ENCODE measurements at regions not wholly inside any gene's neighbourhood (a gene's known extent, or its start where the extent isn't known, plus 50 kb on each side); places are given as distances from the start of the nearest gene placed in this dataset.

DNA sequence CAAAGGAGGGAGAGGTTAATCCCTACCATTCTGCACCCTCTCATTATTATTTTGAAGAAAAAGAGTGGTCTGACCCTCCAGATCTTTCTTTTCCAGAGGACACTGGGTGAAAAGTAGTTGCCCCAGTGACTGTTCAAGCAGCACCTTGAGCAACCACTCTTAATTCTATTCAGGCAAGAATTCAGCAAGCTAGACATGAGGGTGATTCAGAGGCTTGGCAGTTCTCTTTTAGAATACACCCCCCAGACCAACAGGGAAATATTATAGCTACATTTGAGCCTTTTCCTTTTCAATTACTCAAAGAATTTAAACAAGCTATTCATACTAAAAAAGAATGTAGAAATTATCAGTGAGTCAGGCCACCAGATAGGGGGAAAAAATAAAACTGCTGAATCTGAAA is 178.3 kb downstream of the MRPS30 start:
- peaks cover 25% of the 10 kb centered on the region for H3K9me3 Mint-ChIP-seq
- CTCF ChIA-PET = no interaction called here
- no peaks in the 10 kb centered on the region for H3K4me1 Mint-ChIP-seq (ENCODE audit: low read depth)

DNA sequence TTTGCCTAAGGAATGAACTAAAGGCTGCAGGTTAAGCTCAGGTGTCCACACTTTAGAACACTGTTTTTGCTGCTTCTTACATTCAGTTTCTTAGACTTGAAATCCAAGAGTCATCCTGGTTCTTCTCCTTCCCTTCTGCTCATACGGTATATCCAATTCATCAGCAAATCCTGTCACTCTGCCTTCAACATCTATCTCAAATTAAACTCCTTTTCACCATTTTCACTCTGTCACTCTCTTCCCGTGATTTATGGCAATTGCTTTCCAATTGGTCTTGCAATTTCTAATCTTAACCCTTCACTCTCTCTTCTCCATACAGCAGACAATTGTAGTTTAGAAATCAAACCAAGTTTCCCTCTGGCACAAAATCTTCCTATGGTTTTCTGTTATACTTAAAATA is 182.9 kb downstream of the MRPS30 start:
- Mint-ChIP-seq H3K4me3 (no peak overlapping the region), H3K4me1 (ENCODE audit: low read depth) (no peaks in the 10 kb centered on the region), H3K27ac (no peak overlapping the region), H3K9me3 (peaks cover 12% of the 10 kb centered on the region), H3K36me3 (ENCODE audit: low read depth) (no peaks in the 10 kb centered on the region), H3K27me3 (no peaks in the 10 kb centered on the region)
- H3K4me1 ChIP-seq (ENCODE audit: insufficient read depth, low read length) = no peaks in the 10 kb centered on the region
- H3K9me3 ChIP-seq (ENCODE audit: control insufficient read depth in 1 of 2, insufficient read depth in 1 of 2, low read length in 2 of 2) = peaks cover 4 to 19% of the 10 kb centered on the region in 2 experiments
- no peaks in the 10 kb centered on the region for H3K36me3 ChIP-seq (ENCODE audit: insufficient read depth, low read length)
- ChIA-PET CTCF (no interaction called here), POLR2A (no interaction called here)
- ATAC-seq (ENCODE audit: poor library complexity) = no peak
- TF ChIP-seq, protein P1, sequence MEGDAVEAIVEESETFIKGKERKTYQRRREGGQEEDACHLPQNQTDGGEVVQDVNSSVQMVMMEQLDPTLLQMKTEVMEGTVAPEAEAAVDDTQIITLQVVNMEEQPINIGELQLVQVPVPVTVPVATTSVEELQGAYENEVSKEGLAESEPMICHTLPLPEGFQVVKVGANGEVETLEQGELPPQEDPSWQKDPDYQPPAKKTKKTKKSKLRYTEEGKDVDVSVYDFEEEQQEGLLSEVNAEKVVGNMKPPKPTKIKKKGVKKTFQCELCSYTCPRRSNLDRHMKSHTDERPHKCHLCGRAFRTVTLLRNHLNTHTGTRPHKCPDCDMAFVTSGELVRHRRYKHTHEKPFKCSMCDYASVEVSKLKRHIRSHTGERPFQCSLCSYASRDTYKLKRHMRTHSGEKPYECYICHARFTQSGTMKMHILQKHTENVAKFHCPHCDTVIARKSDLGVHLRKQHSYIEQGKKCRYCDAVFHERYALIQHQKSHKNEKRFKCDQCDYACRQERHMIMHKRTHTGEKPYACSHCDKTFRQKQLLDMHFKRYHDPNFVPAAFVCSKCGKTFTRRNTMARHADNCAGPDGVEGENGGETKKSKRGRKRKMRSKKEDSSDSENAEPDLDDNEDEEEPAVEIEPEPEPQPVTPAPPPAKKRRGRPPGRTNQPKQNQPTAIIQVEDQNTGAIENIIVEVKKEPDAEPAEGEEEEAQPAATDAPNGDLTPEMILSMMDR (IDR thresholded peaks at IDR 0.05) = no peak
- no peak for DNase-seq
- no peaks in the 10 kb centered on the region for H3K27me3 ChIP-seq (ENCODE audit: control insufficient read depth in 1 of 2, insufficient read depth in 2 of 2, low read length in 2 of 2)
- no peak overlapping the region for H3K4me3 ChIP-seq (ENCODE audit: low read length)
- H3K27ac ChIP-seq (ENCODE audit: low read depth in 1 of 2, low read length in 2 of 2) = no peak overlapping the region
- intact Hi-C loops (cut with DNase I, micrococcal nuclease) = no loop called here

More for the DNA sequence above, 178.3 kb downstream of the MRPS30 start:
- Histone ChIP-seq H3K9me3 (ENCODE audit: control insufficient read depth in 1 of 2, insufficient read depth in 1 of 2, low read length in 2 of 2) (peaks cover 17 to 33% of the 10 kb centered on the region in 2 experiments), H3K4me3 (ENCODE audit: low read length) (no peak overlapping the region), H3K36me3 (ENCODE audit: insufficient read depth, low read length) (no peaks in the 10 kb centered on the region), H3K27me3 (ENCODE audit: control insufficient read depth in 1 of 2, insufficient read depth in 2 of 2, low read length in 2 of 2) (no peaks in the 10 kb centered on the region), H3K4me1 (ENCODE audit: insufficient read depth, low read length) (no peaks in the 10 kb centered on the region), H3K27ac (ENCODE audit: low read depth in 1 of 2, low read length in 2 of 2) (no peak overlapping the region)
- H3K4me3 Mint-ChIP-seq = no peak overlapping the region
- H3K27me3 Mint-ChIP-seq = no peaks in the 10 kb centered on the region
- TF ChIP-seq, protein P1 (IDR thresholded peaks at IDR 0.05) = no peak
- no peak for ATAC-seq (ENCODE audit: poor library complexity)
- peaks cover 13% of the 10 kb centered on the region for H3K36me3 Mint-ChIP-seq (ENCODE audit: low read depth)
- intact Hi-C loops (cut with DNase I, micrococcal nuclease) = no loop called here
- no peak overlapping the region for H3K27ac Mint-ChIP-seq
- no peak for DNase-seq
- POLR2A ChIA-PET = no interaction called here

DNA sequence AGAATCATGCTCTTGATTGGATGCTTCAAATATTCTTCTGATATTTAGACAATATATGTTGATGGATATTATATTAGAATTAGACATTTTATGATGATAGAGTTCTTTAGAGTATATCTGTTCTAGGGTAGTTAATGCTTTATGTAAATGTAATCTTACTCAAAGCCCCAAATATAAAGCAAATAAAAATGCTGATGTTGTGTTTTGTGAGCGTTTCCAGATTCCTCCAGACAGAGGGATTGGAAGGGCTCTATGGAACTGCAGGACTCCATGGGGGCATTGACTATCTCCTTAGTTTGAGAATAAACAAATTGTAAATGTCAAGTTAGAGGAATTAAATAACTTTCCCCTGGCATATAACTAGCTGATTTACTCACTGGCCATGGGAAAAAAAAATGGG is 184.5 kb downstream of the MRPS30 start:
- no peak for DNase-seq
- Mint-ChIP-seq H3K36me3 (ENCODE audit: low read depth) (no peaks in the 10 kb centered on the region), H3K27ac (no peak overlapping the region), H3K9me3 (peaks cover 15% of the 10 kb centered on the region), H3K27me3 (no peaks in the 10 kb centered on the region), H3K4me3 (no peak overlapping the region), H3K4me1 (ENCODE audit: low read depth) (no peaks in the 10 kb centered on the region)
- CTCF ChIA-PET = no interaction called here
- H3K27ac ChIP-seq (ENCODE audit: low read depth in 1 of 2, low read length in 2 of 2) = no peak overlapping the region
- ATAC-seq (ENCODE audit: poor library complexity) = no peak
- H3K4me3 ChIP-seq (ENCODE audit: low read length) = no peak overlapping the region
- POLR2A ChIA-PET = no interaction called here
- H3K27me3 ChIP-seq (ENCODE audit: control insufficient read depth in 1 of 2, insufficient read depth in 2 of 2, low read length in 2 of 2) = no peaks in the 10 kb centered on the region
- peaks cover 4 to 19% of the 10 kb centered on the region in 2 experiments for H3K9me3 ChIP-seq (ENCODE audit: control insufficient read depth in 1 of 2, insufficient read depth in 1 of 2, low read length in 2 of 2)
- intact Hi-C loops (cut with DNase I, micrococcal nuclease) = no loop called here
- no peaks in the 10 kb centered on the region for H3K36me3 ChIP-seq (ENCODE audit: insufficient read depth, low read length)
- no peaks in the 10 kb centered on the region for H3K4me1 ChIP-seq (ENCODE audit: insufficient read depth, low read length)
- TF ChIP-seq, protein P1 (IDR thresholded peaks at IDR 0.05) = no peak
